Lung (tissue), 11 donors: ENCODE measurements at regions not wholly inside any gene's neighbourhood (a gene's known extent, or its start where the extent isn't known, plus 50 kb on each side); places are given as distances from the start of the nearest gene placed in this dataset.

Experiments
- ATAC-seq: fragments of 200-7000 bp; cut with Tn5 transposase; one replicate; pipeline ENCODE4 v1.9.1; 2020; ENCODE audit warnings: moderate number of reproducible peaks; ENCODE audit not compliant: insufficient read depth, low FRiP score
- DNase-seq, 3 donors: peaks; one replicate each; pipeline ENCODE4 v3.0.0-alpha.2; 2013 to 2017
- H3K27ac ChIP-seq, 2 donors: one replicate each; pipeline ENCODE4 v1.5.1; 2013; ENCODE audit warnings: mild to moderate bottlenecking in 2 of 2, moderate library complexity in 2 of 2, control low read depth in 1 of 2, inconsistent platforms in 1 of 2, low read depth in 1 of 2, low read length in 1 of 2
- H3K27me3 ChIP-seq, 3 donors: one replicate each; pipeline ENCODE4 v1.5.1; 2013; ENCODE audit warnings: low read length in 2 of 3; ENCODE audit not compliant: control insufficient read depth in 3 of 3, insufficient read depth in 3 of 3
- H3K36me3 ChIP-seq, 4 donors: one replicate each; pipeline ENCODE4 v1.5.1; 2013; ENCODE audit warnings: low read length in 4 of 4, mild to moderate bottlenecking in 1 of 4, moderate library complexity in 1 of 4; ENCODE audit not compliant: control insufficient read depth in 4 of 4, insufficient read depth in 4 of 4
- H3K4me1 ChIP-seq, 5 donors: one replicate each; pipeline ENCODE4 v1.5.1; 2013; ENCODE audit warnings: low read length in 5 of 5, mild to moderate bottlenecking in 2 of 5, moderate library complexity in 1 of 5; ENCODE audit not compliant: control insufficient read depth in 5 of 5, insufficient read depth in 5 of 5
- H3K4me3 ChIP-seq: one replicate; pipeline ENCODE4 v1.5.1; 2013; ENCODE audit warnings: mild to moderate bottlenecking, control low read depth, moderate library complexity
- H3K9ac ChIP-seq, 2 donors: one replicate each; pipeline ENCODE4 v1.5.1; 2013; ENCODE audit warnings: low read length in 2 of 2, control low read depth in 1 of 2; ENCODE audit not compliant: insufficient read depth in 1 of 2
- H3K9me3 ChIP-seq, 4 donors: one replicate each; pipeline ENCODE4 v1.5.1; 2013; ENCODE audit warnings: low read length in 3 of 4, mild to moderate bottlenecking in 1 of 4, moderate library complexity in 1 of 4; ENCODE audit not compliant: control insufficient read depth in 4 of 4, insufficient read depth in 3 of 4
- CTCF ChIP-seq: IDR thresholded peaks from 2 replicates; pipeline ENCODE4 v1.5.1; 2012; ENCODE audit warnings: mild to moderate bottlenecking; ENCODE audit errors: control extremely low read depth, extremely low read depth
- WGBS, 2 donors: extraction: QIAGEN DNeasy Blood & Tissue Kit; methylation state at CpG; one replicate each; pipeline ENCODE4 v1.1.7; 2013; 5-methylcytosine and 5-hydroxymethylcytosine counted together
- donor health status: control.
- donor health status: control.
- donor health status: Bipolar disorder and iron deficiency.
- donor health status: healthy.
- donor health status: DM: yes; HTN: yes; CAD: no.

DNA sequence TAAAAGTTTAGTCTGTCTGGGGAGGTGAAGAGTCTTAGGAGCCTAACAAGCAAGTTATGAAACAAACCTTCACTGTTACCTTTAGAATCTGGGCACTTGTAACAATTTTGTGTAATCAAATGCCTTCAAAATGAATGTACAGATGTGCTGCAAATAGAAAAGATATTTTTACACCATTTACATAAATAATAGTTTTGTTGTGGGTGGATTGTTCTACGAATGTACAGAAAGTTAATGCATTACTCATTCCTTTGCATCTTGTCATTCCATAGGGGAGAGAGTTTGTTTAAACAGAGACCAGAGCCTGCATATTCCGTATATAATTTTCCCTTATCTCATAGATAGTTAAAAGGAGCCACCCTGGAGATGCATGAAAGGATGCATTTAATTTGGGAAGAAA, 576.9 kb upstream of the SGCD start:
- Histone ChIP-seq H3K36me3 (no peaks in the 10 kb centered on the region), H3K9me3 (no peaks in the 10 kb centered on the region), H3K4me3 (no peak overlapping the region), H3K9ac (no peak overlapping the region), H3K27ac (no peak overlapping the region), H3K4me1 (peaks cover 0 to 5% (median 0%) of the 10 kb centered on the region in 5 donors), H3K27me3 (no peaks in the 10 kb centered on the region)
- DNase-seq = no peak
- no peak for ATAC-seq
- WGBS, 2 donors = 37 to 75% methylated on average over 2 of the region's 2 CpGs
- TF ChIP-seq CTCF = no peak

GRCh38 chr5:155750571-155750970, 576.4 kb upstream of the SGCD start:
- Histone ChIP-seq H3K9me3 (no peaks in the 10 kb centered on the region), H3K4me3 (no peak overlapping the region), H3K9ac (no peak overlapping the region), H3K27ac (no peak overlapping the region), H3K4me1 (peaks cover 0 to 8% (median 0%) of the 10 kb centered on the region in 5 donors), H3K36me3 (no peaks in the 10 kb centered on the region), H3K27me3 (no peaks in the 10 kb centered on the region)
- DNase-seq = no peak
- ATAC-seq = no peak
- no peak for TF ChIP-seq CTCF

DNA sequence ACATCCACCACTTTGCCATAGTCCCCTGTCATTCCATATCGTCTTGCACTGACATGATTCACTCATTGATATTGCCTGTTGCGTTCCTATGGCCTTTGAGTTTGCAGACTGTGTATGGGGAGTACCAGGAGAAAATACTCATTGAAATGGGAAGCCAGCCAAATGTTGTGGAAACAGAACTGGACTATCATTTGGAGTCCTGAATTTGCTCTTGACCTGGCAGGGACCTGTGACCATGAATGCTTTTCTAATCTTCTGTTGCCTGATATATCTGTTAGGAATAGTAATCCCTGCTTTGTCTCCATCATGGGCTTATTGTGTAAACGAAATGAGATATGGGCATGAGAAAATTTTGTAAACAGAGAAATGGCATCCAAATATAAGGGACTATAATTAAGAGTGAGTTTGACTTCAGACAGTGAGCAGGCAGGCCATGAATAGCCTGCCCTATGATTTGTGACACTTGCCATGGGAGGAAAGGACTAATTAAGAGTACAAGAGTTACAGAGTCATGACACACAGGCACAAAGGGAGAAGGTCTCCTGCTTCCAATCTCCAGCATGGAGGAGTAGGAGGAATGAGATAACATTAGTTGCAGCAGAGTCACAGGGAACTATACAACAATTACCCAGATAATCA, 572.9 kb upstream of the SGCD start:
- Histone ChIP-seq H3K9ac (no peak overlapping the region), H3K27me3 (no peaks in the 10 kb centered on the region), H3K4me3 (no peak overlapping the region), H3K9me3 (peaks cover 0 to 4% (median 0%) of the 10 kb centered on the region in 4 donors), H3K27ac (peak overlapping the region in 1 of 2 donors; percentile 12), H3K36me3 (no peaks in the 10 kb centered on the region), H3K4me1 (peaks cover 0 to 11% (median 0%) of the 10 kb centered on the region in 5 donors)
- ATAC-seq (no peak), DNase-seq (no peak)
- no peak for TF ChIP-seq CTCF
- 52 to 62% methylated on average over 3 of the region's 3 CpGs for WGBS, 2 donors

DNA sequence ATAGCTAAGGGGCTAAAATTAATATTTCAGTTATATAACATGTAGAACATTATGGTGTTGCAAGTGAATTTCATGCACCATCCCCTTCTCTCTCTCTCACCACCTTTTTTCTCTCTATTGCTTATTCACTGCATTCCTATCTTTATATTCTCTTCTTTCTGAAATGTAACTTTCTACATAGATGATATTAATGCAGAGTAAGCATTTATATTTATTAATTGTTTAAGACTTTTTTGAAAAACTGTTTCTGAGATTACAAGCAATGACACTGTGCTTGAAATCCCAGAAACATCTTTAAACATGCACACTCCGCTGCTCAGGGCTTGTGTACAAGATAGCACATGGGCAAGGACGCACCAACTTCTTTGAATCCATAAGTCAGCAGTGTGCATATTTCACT, 567.7 kb upstream of the SGCD start:
- Histone ChIP-seq H3K27ac (no peak overlapping the region), H3K9ac (no peak overlapping the region), H3K27me3 (no peaks in the 10 kb centered on the region), H3K4me3 (no peak overlapping the region), H3K4me1 (peaks cover 0 to 11% (median 0%) of the 10 kb centered on the region in 5 donors), H3K36me3 (no peaks in the 10 kb centered on the region), H3K9me3 (peaks cover 0 to 6% (median 3%) of the 10 kb centered on the region in 4 donors)
- TF ChIP-seq CTCF = no peak
- no peak for ATAC-seq
- DNase-seq = no peak
- 90 to 96% methylated on average over 2 of the region's 2 CpGs for WGBS, 2 donors
